ENCODE measurements at regions not wholly inside any gene's neighbourhood (a gene's known extent, or its start where the extent isn't known, plus 50 kb on each side); places are given as distances from the start of the nearest gene placed in this dataset.

- no peak for TF ChIP-seq RAD21 (IDR thresholded peaks at IDR 0.05)
- TF ChIP-seq CTCF (IDR thresholded peaks at IDR 0.05; ENCODE audit: low read depth, low read length, missing input control) = no peak
- TF ChIP-seq SP1 (IDR thresholded peaks at IDR 0.05) = no peak
- TF ChIP-seq MAX (IDR thresholded peaks at IDR 0.05) = no peak
- TF ChIP-seq JUND (IDR thresholded peaks at IDR 0.05) = no peak
- TF ChIP-seq, protein P1, sequence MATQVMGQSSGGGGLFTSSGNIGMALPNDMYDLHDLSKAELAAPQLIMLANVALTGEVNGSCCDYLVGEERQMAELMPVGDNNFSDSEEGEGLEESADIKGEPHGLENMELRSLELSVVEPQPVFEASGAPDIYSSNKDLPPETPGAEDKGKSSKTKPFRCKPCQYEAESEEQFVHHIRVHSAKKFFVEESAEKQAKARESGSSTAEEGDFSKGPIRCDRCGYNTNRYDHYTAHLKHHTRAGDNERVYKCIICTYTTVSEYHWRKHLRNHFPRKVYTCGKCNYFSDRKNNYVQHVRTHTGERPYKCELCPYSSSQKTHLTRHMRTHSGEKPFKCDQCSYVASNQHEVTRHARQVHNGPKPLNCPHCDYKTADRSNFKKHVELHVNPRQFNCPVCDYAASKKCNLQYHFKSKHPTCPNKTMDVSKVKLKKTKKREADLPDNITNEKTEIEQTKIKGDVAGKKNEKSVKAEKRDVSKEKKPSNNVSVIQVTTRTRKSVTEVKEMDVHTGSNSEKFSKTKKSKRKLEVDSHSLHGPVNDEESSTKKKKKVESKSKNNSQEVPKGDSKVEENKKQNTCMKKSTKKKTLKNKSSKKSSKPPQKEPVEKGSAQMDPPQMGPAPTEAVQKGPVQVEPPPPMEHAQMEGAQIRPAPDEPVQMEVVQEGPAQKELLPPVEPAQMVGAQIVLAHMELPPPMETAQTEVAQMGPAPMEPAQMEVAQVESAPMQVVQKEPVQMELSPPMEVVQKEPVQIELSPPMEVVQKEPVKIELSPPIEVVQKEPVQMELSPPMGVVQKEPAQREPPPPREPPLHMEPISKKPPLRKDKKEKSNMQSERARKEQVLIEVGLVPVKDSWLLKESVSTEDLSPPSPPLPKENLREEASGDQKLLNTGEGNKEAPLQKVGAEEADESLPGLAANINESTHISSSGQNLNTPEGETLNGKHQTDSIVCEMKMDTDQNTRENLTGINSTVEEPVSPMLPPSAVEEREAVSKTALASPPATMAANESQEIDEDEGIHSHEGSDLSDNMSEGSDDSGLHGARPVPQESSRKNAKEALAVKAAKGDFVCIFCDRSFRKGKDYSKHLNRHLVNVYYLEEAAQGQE (IDR thresholded peaks at IDR 0.05) = no peak
- TF ChIP-seq, protein P2, sequence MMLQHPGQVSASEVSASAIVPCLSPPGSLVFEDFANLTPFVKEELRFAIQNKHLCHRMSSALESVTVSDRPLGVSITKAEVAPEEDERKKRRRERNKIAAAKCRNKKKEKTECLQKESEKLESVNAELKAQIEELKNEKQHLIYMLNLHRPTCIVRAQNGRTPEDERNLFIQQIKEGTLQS (IDR thresholded peaks at IDR 0.05) = no peak
- TF ChIP-seq YY1 (IDR thresholded peaks at IDR 0.05) = no peak
- no peak for TF ChIP-seq GABPA (IDR thresholded peaks at IDR 0.05 in 1 of 2, conservative IDR thresholded peaks at IDR 0.05 in 1 of 2)
- no peak for TF ChIP-seq RXRA (IDR thresholded peaks at IDR 0.05)
- no peak for TF ChIP-seq HNF4G (IDR thresholded peaks at IDR 0.05)
- no peak for TF ChIP-seq EGR1 (IDR thresholded peaks at IDR 0.05; ENCODE audit: low read depth in 2 of 2)
These were observed 1426.2 kb upstream of the WWC1 start for GRCh38 chr5:166865206-166865605.

Measured in liver (tissue), 3 donors.